Right renal cortex interstitium (tissue), 3 donors: ENCODE measurements at regions not wholly inside any gene's neighbourhood (a gene's known extent, or its start where the extent isn't known, plus 50 kb on each side); places are given as distances from the start of the nearest gene placed in this dataset.

ENCODE experiments used
- DNase-seq, 3 donors: peaks; one replicate each; pipeline ENCODE4 v3.0.0-alpha.2; 2013; ENCODE audit warnings: low read depth in 3 of 3, low spot score in 2 of 3

GRCh38 chr19:29263305-29264135 is 50.6 kb upstream of the UQCRFS1 start:
- DNase-seq = no peak

DNA sequence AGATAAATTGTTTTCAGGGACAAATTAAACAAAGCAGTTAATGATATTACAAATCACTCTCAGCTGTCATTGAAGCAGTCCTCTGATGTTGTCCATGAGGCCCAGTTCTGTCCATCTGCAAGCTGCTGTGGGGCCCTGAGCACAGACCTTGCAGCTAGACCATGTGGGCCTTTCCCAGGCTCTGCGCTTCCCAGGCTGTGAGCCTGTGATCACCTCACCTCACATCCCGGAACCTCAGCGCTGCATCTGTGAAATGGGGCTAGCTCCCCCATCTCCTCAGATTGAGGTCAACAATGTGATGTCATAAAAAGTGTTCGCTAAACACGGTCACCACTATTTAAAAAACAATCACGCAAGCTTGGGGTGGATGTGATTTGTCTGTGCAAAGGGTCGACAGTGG is 51.9 kb upstream of the UQCRFS1 start:
- no peak for DNase-seq

- DNase-seq = no peak
Observed at GRCh38 chr19:29265436-29265835, 52.5 kb upstream of the UQCRFS1 start.

GRCh38 chr19:29266001-29266400 is 53.0 kb upstream of the UQCRFS1 start:
- DNase-seq = no peak

- DNase-seq = no peak
Observed at GRCh38 chr19:29266603-29267002, 53.7 kb upstream of the UQCRFS1 start.

- no peak for DNase-seq
Observed at GRCh38 chr19:29267701-29268100, 54.8 kb upstream of the UQCRFS1 start.

- no peak for DNase-seq
Observed at GRCh38 chr19:29268103-29268502, 55.2 kb upstream of the UQCRFS1 start.

DNA sequence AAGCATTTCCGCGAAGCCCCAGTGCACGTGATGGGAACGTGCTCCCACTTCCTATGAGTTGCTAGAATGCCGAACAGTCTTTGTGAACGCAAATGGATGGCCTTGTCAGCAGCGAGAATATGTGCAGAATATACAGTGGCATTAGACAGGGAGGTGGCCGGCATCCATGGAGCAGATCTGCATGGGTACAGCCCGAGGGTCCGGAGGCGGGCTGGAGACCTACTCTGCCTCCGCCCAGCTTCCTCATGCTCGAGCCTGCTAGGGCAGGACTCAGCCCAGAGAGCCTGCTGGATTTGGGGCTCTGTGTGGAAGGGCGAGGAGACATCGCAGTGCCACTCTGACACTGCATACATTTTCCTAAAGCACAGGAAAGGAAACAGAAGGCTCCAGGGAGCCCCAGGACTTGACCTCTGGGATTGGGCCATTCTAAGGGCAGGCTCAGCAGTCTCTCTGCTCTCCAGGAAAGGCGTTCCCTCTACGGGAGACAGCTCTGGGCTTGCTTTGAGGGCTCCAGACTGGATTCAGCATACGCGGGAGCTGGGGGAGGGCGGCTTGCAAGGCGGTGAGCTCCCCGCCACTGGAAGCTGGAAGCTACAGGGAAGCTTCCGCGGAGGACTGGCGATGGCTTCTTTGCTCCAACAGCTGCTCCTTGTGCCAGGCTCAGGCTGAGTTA is 55.9 kb upstream of the UQCRFS1 start:
- no peak for DNase-seq

- DNase-seq = no peak
Observed at GRCh38 chr19:29269641-29270040, 56.7 kb upstream of the UQCRFS1 start.

GRCh38 chr19:29271341-29271740 is 58.4 kb upstream of the UQCRFS1 start:
- DNase-seq = no peak

GRCh38 chr19:29271911-29272310 is 59.0 kb upstream of the UQCRFS1 start:
- no peak for DNase-seq

GRCh38 chr19:29273000-29273640 is 60.2 kb upstream of the UQCRFS1 start:
- no peak for DNase-seq

GRCh38 chr19:29275266-29275665 is 62.3 kb upstream of the UQCRFS1 start:
- no peak for DNase-seq

- DNase-seq = no peak
Observed at GRCh38 chr19:29277102-29277501, 64.2 kb upstream of the UQCRFS1 start.

- DNase-seq = no peak
Observed at GRCh38 chr19:29278716-29279115, 65.8 kb upstream of the UQCRFS1 start.

GRCh38 chr19:29283366-29283765 is 70.4 kb upstream of the UQCRFS1 start:
- no peak for DNase-seq

DNA sequence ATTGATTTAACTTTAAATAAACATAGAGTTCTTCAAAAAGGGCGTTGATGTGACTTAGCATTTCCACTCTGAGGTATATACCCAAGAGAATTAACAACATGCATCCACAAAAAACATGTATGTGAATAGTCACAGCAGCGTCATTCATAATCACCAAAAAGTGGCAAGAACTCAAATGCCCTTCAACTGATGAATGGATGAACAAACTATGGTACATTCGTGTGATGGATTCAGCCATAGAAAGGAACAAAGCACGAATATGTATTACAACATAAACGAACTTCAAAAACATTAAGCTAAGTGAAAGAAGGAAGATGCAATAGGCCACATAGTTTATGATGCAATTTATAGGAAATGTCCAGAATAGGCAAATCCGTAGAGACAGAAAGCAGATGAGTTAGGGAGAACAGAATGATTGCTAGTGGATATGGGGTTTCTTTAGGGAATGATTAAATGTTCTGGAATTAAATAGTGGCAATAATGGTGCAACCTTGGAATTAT is 72.3 kb upstream of the UQCRFS1 start:
- no peak for DNase-seq

DNA sequence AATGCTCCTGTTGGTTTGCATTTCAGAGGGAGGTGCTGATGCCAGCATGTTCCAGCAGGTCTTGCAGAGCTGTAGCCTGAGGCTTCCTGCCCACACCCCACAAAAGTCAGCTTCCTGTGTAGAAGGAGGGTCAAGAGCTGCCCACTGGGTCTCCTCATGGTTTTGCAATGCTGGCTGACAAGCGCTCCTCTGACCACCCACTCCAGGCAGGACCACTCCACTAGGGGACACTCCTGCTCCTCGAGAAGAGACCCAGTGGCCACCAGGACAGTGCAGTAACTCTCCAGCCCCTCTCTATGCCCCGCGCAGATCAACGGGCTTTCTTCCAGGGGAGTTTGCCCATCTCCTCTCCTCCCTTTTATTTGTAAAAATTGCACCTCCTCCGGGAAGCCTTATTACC is 72.9 kb upstream of the UQCRFS1 start:
- DNase-seq = no peak

GRCh38 chr19:29287061-29287460 is 74.1 kb upstream of the UQCRFS1 start:
- DNase-seq = no peak

GRCh38 chr19:29288256-29288655 is 75.3 kb upstream of the UQCRFS1 start:
- DNase-seq = no peak

GRCh38 chr19:29289020-29289419 is 76.1 kb upstream of the UQCRFS1 start:
- DNase-seq = no peak

DNA sequence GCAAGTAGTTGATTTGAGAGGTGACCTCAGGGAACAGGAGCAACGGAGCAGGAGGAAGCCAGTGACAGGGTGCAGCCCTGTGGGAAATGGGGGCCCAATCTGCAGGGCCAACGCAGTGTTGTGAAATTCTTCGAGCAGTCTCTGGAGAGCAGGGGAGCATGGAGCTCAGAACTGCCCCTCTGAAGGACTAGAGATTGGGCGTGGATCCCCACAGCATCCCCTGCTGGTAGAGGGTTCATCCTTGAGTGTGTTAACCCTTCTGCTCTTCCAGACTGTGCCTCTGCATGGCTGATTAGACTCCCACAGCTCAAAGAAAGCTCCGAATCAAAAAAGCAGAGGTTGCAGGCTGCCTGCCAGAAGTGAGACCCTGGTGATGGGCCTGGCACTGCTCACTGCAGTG is 77.9 kb upstream of the UQCRFS1 start:
- no peak for DNase-seq
